IMR-90 (cell line): ENCODE measurements at regions not wholly inside any gene's neighbourhood (a gene's known extent, or its start where the extent isn't known, plus 50 kb on each side); places are given as distances from the start of the nearest gene placed in this dataset.

Source experiments
- ATAC-seq: fragments of 200-7000 bp; cut with Tn5 transposase; 2 replicates; pipeline ENCODE4 v1.9.1; 2020; ENCODE audit warnings: low read depth, mild to moderate bottlenecking, moderate library complexity
- BruUV-seq: library from RNA; stranded (reverse); fragments of 400-500 nt; replicated peaks from 2 replicates; lab custom pipeline; 2021; lab: Mats Ljungman, UMichigan
- CTCF ChIA-PET: fragments of 300-600 bp; formaldehyde crosslinking; extraction: SDS; loops from one replicate; lab custom pipeline; 2021; ENCODE audit warnings: antibody characterized with exemption; lab: Yijun Ruan, JAX
- POLR2A ChIA-PET: fragments of 300-600 bp; sonication (Branson Sonifier 250); formaldehyde crosslinking; loops from one replicate; lab custom pipeline; 2022; ENCODE audit warnings: antibody characterized with exemption; ENCODE audit not compliant: unreplicated experiment; lab: Charles Lee
- DNase-seq: peaks from one replicate; pipeline ENCODE4 v3.0.0; 2013
- H2AFZ ChIP-seq: replicated peaks from 2 replicates; pipeline ENCODE3; 2013; ENCODE audit warnings: low read length, mild to moderate bottlenecking; ENCODE audit not compliant: poor library complexity
- H2AK5ac ChIP-seq: 2 replicates; pipeline ENCODE4 v1.6.1; 2013; ENCODE audit warnings: low read depth, low read length, inconsistent platforms
- H2AK9ac ChIP-seq: replicated peaks from 2 replicates; pipeline ENCODE3; 2013; ENCODE audit warnings: mild to moderate bottlenecking, low read depth, low read length, moderate library complexity; ENCODE audit not compliant: poor library complexity
- H2BK120ac ChIP-seq: 2 replicates; pipeline ENCODE4 v1.6.1; 2013; ENCODE audit warnings: low read depth, low read length, inconsistent platforms
- H2BK15ac ChIP-seq: 3 replicates; pipeline ENCODE4 v1.6.1; 2013; ENCODE audit warnings: low read depth, low read length, inconsistent platforms
- H2BK20ac ChIP-seq: 2 replicates; pipeline ENCODE4 v1.6.1; 2013; ENCODE audit warnings: low read depth, mild to moderate bottlenecking, inconsistent platforms, low read length, moderate library complexity
- H2BK5ac ChIP-seq: 2 replicates; pipeline ENCODE4 v1.6.1; 2013; ENCODE audit warnings: mild to moderate bottlenecking, low read depth, low read length, inconsistent platforms; ENCODE audit not compliant: poor library complexity, severe bottlenecking
- H3K14ac ChIP-seq: replicated peaks from 2 replicates; pipeline ENCODE4 v1.6.1; 2013; ENCODE audit warnings: low read depth, low read length, inconsistent platforms
- H3K18ac ChIP-seq: 2 replicates; pipeline ENCODE4 v1.6.1; 2013; ENCODE audit warnings: low read depth, low read length, control low read depth
- H3K23ac ChIP-seq: 2 replicates; pipeline ENCODE4 v1.6.1; 2013; ENCODE audit warnings: low read depth, low read length, inconsistent platforms
- H3K27ac ChIP-seq: 2 replicates; pipeline ENCODE4 v1.5.1; 2013; ENCODE audit warnings: mild to moderate bottlenecking, control low read depth, low read length; ENCODE audit not compliant: insufficient read depth
- H3K27me3 ChIP-seq: 2 replicates; pipeline ENCODE4 v1.6.1; 2013; ENCODE audit warnings: low read length; ENCODE audit not compliant: control insufficient read depth, insufficient read depth
- H3K36me3 ChIP-seq: 2 replicates; pipeline ENCODE4 v1.6.1; 2013; ENCODE audit warnings: low read length, mixed read lengths; ENCODE audit not compliant: control insufficient read depth, insufficient read depth
- H3K4ac ChIP-seq: 2 replicates; pipeline ENCODE4 v1.6.1; 2013; ENCODE audit warnings: low read depth, low read length, inconsistent platforms
- H3K4me1 ChIP-seq: 2 replicates; pipeline ENCODE4 v1.6.1; 2013; ENCODE audit warnings: low read length, mixed read lengths; ENCODE audit not compliant: control insufficient read depth, insufficient read depth
- H3K4me2 ChIP-seq: 2 replicates; pipeline ENCODE4 v1.6.1; 2013; ENCODE audit warnings: low read depth, mild to moderate bottlenecking, control low read depth, low read length, moderate library complexity
- H3K4me3 ChIP-seq: 2 replicates; pipeline ENCODE4 v1.5.1; 2013; ENCODE audit warnings: low read depth, mild to moderate bottlenecking, control low read depth, low read length, moderate library complexity; ENCODE audit not compliant: insufficient read depth
- H3K56ac ChIP-seq: 2 replicates; pipeline ENCODE4 v1.6.1; 2013; ENCODE audit warnings: low read length, inconsistent platforms; ENCODE audit not compliant: insufficient read depth; ENCODE audit errors: extremely low read depth
- H3K79me1 ChIP-seq, 2 experiments: 2 replicates each; pipeline ENCODE4 v1.6.1; 2013; ENCODE audit warnings: low read length in 2 of 2, inconsistent platforms in 1 of 2, low read depth in 1 of 2
- H3K9ac ChIP-seq: 2 replicates; pipeline ENCODE4 v1.6.1; 2013; ENCODE audit warnings: low read depth, low read length, control low read depth
- H3K9me1 ChIP-seq: 2 replicates; pipeline ENCODE4 v1.6.1; 2013; ENCODE audit warnings: low read length, inconsistent platforms; ENCODE audit not compliant: insufficient read depth
- H3K9me3 ChIP-seq: 2 replicates; pipeline ENCODE4 v1.6.1; 2013; ENCODE audit warnings: low read length; ENCODE audit not compliant: control insufficient read depth, insufficient read depth
- H4K20me1 ChIP-seq: 2 replicates; pipeline ENCODE4 v1.6.1; 2013; ENCODE audit warnings: low read length, inconsistent platforms; ENCODE audit not compliant: insufficient read depth
- H4K5ac ChIP-seq: 2 replicates; pipeline ENCODE4 v1.6.1; 2013; ENCODE audit warnings: mild to moderate bottlenecking, low read depth, low read length, control low read depth
- H4K8ac ChIP-seq, 2 experiments: 2 replicates each; pipeline ENCODE4 v1.6.1; 2013; ENCODE audit warnings: low read depth in 2 of 2, low read length in 2 of 2, control low read depth in 1 of 2, inconsistent platforms in 1 of 2
- H4K91ac ChIP-seq: 2 replicates; pipeline ENCODE4 v1.6.1; 2013; ENCODE audit warnings: low read depth, low read length, inconsistent platforms; ENCODE audit not compliant: insufficient read depth
- BHLHE40 ChIP-seq: fragments of 150-350 bp; IDR thresholded peaks from 2 replicates; pipeline ENCODE4 v1.6.1; 2016; ENCODE audit warnings: mild to moderate bottlenecking, low read depth, low read length
- FOS ChIP-seq: fragments of 150-350 bp; IDR thresholded peaks from 2 replicates; pipeline ENCODE4 v1.6.1; 2016; ENCODE audit warnings: low read depth, low read length
- MAZ ChIP-seq: IDR thresholded peaks from 2 replicates; pipeline ENCODE4 v1.6.1; 2012; ENCODE audit warnings: low read depth, mild to moderate bottlenecking, low read length, improper control_type of control experiment, moderate library complexity, borderline replicate concordance
- NFE2L2 ChIP-seq: fragments of 150-350 bp; IDR thresholded peaks from 2 replicates; pipeline ENCODE4 v1.6.1; 2016; ENCODE audit warnings: low read depth, mild to moderate bottlenecking, low read length
- POLR2A ChIP-seq: IDR thresholded peaks from 2 replicates; pipeline ENCODE4 v1.6.1; 2012; ENCODE audit warnings: mild to moderate bottlenecking, low read depth, low read length
- RAD21 ChIP-seq: IDR thresholded peaks from 2 replicates; pipeline ENCODE4 v1.6.1; 2012; ENCODE audit warnings: low read length, improper control_type of control experiment
- RCOR1 ChIP-seq: IDR thresholded peaks from 2 replicates; pipeline ENCODE4 v1.6.1; 2012; ENCODE audit warnings: mild to moderate bottlenecking, low read length, improper control_type of control experiment; ENCODE audit not compliant: insufficient replicate concordance
- RFX5 ChIP-seq: IDR thresholded peaks from 2 replicates; pipeline ENCODE4 v1.8.0; 2012; ENCODE audit warnings: low read depth, mild to moderate bottlenecking, low read length, moderate library complexity
- SMC3 ChIP-seq: fragments of 150-350 bp; IDR thresholded peaks from 2 replicates; pipeline ENCODE4 v1.6.1; 2016; ENCODE audit warnings: low read depth, mild to moderate bottlenecking, antibody characterized with exemption, low read length, moderate library complexity
- USF2 ChIP-seq: fragments of 150-350 bp; IDR thresholded peaks from 2 replicates; pipeline ENCODE4 v1.6.1; 2017; ENCODE audit warnings: mild to moderate bottlenecking, antibody characterized with exemption, low read length, low read depth
- WGBS, 2 experiments: methylation state at CpG; one replicate each; pipeline versions ENCODE4 v1.1.5 to v1.1.7; 2013; ENCODE audit warnings: missing lambda C conversion rate in 2 of 2; ENCODE audit not compliant: insufficient read length in 1 of 2; ENCODE audit errors: extremely low coverage in 2 of 2; 5-methylcytosine and 5-hydroxymethylcytosine counted together
- dilution Hi-C: fragments of 300-500 bp; cut with HindIII; formaldehyde crosslinking; loops from one replicate; pipeline ENCODE4 v1.14.3; 2018; ENCODE audit warnings: low sequenced_read_pairs; ENCODE audit not compliant: unreplicated experiment
- in situ Hi-C: fragments of 300-500 bp; cut with MboI; formaldehyde crosslinking; loops from 3 replicates; pipeline ENCODE4 v1.14.3; 2019; ENCODE audit warnings: low sequenced_read_pairs, inconsistent platforms, mixed read lengths
- intact Hi-C: fragments of 100-400 bp; cut with micrococcal nuclease; formaldehyde crosslinking; loops from 2 replicates; pipeline ENCODE4 v1.10.0; 2022

DNA sequence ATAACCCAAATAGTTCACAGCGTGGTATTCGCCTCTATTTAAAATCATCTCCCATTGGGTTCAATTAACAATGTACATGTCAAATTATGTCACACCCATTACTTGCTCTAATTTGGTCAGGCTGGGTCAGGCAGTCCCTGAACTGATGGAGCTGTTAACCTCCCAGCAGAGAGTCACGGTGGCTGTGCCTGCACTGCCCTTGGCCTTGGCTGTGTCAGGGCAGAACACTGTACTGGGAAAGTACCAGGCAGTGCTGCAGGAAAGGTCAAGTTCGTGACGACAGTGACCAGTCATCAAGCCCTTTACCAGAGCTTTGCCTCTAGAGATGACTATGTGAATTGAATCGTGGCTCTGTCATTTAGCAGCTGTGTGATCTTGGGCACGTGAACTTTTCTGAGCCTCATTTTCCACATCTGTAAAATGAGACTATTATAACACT, 100.0 kb downstream of the ARF6 start:
- peak overlapping the region; percentile 76 for H4K5ac ChIP-seq

More for the DNA sequence above, 100.0 kb downstream of the ARF6 start:
- intact Hi-C loops (no loop called here), dilution Hi-C loops (loop anchor here (25.0 kb wide), 1 partner anchor 131 kb away; the partner anchor contains the start of gene NEMF), in situ Hi-C loops (no loop called here)
- peak overlapping the region; percentile 6; the same call in 1 of the 2 replicates for H3K14ac ChIP-seq
- H3K79me1 ChIP-seq, result peaks cover 0 to 6% of the 10 kb centered on the region in 2 experiments; a peak in 2 of 4 replicates
- H2AK9ac ChIP-seq, result no peak overlapping the region
- H3K56ac ChIP-seq, result no peak overlapping the region
- peak overlapping the region; percentile 15 for H2AFZ ChIP-seq
- 100% methylated on average over 1 of the region's 7 CpGs; no CpG with 5 or more reads in 1 of the 2 experiments for WGBS, 2 experiments
- H3K4me3 ChIP-seq, result no peak overlapping the region
- ChIA-PET POLR2A (interaction anchor here (1.0 kb wide), 1 partner anchor 130 kb away, joined by 3 read pairs; no protein-coding TSS in a partner anchor), CTCF (interaction anchor here (0.6 to 0.8 kb wide), 2 partner anchors 128 to 130 kb away, joined by 3 read pairs; no protein-coding TSS in a partner anchor)
- ATAC-seq (peak; percentile 64), DNase-seq (peak; percentile 91)
- peak overlapping the region; percentile 8 for H3K23ac ChIP-seq
- H2BK120ac ChIP-seq, result peak overlapping the region; percentile 64
- H4K8ac ChIP-seq, result peak overlapping the region; percentile 1 to 66; a peak in 3 of 4 replicates
- no peak overlapping the region for H3K4me2 ChIP-seq
- H3K9me1 ChIP-seq, result peaks cover 31% of the 10 kb centered on the region
- H2BK20ac ChIP-seq, result peak overlapping the region; percentile 35; the same call in 1 of the 2 replicates
- no peaks in the 10 kb centered on the region for H3K9me3 ChIP-seq
- H2AK5ac ChIP-seq, result peak overlapping the region; percentile 87; the same call in 1 of the 2 replicates
- H3K4ac ChIP-seq, result peak overlapping the region; percentile 43
- no peaks in the 10 kb centered on the region for H3K27me3 ChIP-seq
- peaks cover 18% of the 10 kb centered on the region for H3K4me1 ChIP-seq
- peak overlapping the region; percentile 27; the same call in 1 of the 2 replicates for H4K91ac ChIP-seq
- H3K18ac ChIP-seq, result peak overlapping the region; percentile 33; the same call in 1 of the 2 replicates
- BruUV-seq, result no TSS peak
- H2BK5ac ChIP-seq, result peak overlapping the region; percentile 74
- peak overlapping the region; percentile 0; the same call in 1 of the 2 replicates for H3K9ac ChIP-seq
- no peaks in the 10 kb centered on the region for H3K36me3 ChIP-seq
- H3K27ac ChIP-seq, result peak overlapping the region; percentile 55; the same call in 1 of the 2 replicates
- no peaks in the 10 kb centered on the region for H4K20me1 ChIP-seq
- peak; percentile 94 for TF ChIP-seq BHLHE40
- TF ChIP-seq RFX5, result no peak
- no peak for TF ChIP-seq MAZ
- TF ChIP-seq SMC3, result 0 out of 2 replicates have a peak, but pooled peaks have one; percentile 7
- peak; percentile 50; the same call in 1 of the 2 replicates for TF ChIP-seq NFE2L2
- TF ChIP-seq RAD21, result peak; percentile 10; the same call in 1 of the 2 replicates
- no peak for TF ChIP-seq POLR2A
- peak; percentile 37; the same call in 1 of the 2 replicates for TF ChIP-seq FOS
- peak; percentile 92 for TF ChIP-seq RCOR1
- TF ChIP-seq USF2, result peak; percentile 67
- H2BK15ac ChIP-seq, result peak overlapping the region; percentile 17; the same call in 2 of the 3 replicates
